ENCODE measurements at regions not wholly inside any gene's neighbourhood (a gene's known extent, or its start where the extent isn't known, plus 50 kb on each side); places are given as distances from the start of the nearest gene placed in this dataset.

DNA sequence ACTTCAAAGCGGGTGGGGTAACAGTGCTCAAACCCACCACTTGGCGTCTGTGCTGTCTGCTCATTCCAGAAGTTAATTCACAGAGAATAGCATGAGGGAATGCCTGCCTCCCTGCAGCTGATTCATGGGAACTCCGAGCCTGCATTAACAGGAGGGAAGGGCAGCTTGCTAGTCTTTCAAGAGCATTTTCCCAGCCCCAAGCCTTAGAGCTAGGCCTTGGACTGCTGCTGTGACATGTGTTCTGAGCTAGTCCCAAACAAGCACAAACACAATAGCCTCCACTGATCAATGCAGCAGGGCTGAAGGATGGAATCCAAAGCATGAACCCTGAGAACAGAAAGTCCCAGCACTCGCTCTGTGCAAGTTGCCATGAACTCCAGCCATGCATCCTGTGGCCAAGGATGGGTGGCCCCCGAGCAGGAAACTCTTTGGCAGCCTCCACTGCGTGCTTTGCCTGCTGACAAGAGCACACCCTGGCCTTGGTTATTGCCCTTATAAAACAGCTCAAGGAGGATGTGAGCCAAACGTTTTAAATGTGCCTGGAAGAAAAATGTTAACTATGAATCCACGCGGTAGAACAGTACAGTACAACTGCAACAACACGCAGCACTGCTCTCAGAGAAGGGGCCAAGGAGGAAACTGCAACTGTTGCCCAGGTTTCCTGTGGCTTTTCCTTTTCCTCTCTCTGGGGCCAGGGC lies 653.1 kb upstream of the KLF4 start:
- Mint-ChIP-seq H3K4me3 (no peak overlapping the region), H3K36me3 (ENCODE audit: low read depth) (no peaks in the 10 kb centered on the region), H3K4me1 (peaks cover 3% of the 10 kb centered on the region), H3K27ac (no peak overlapping the region), H3K27me3 (no peaks in the 10 kb centered on the region), H3K9me3 (peaks cover 7% of the 10 kb centered on the region)
- no peak for DNase-seq
- TF ChIP-seq CTCF (IDR thresholded peaks at IDR 0.05): no peak
- POLR2A ChIA-PET: no interaction called here
- ATAC-seq (ENCODE audit: low read depth): no peak
- CTCF ChIA-PET: no interaction called here
- intact Hi-C loops (cut with micrococcal nuclease): no loop called here

DNA sequence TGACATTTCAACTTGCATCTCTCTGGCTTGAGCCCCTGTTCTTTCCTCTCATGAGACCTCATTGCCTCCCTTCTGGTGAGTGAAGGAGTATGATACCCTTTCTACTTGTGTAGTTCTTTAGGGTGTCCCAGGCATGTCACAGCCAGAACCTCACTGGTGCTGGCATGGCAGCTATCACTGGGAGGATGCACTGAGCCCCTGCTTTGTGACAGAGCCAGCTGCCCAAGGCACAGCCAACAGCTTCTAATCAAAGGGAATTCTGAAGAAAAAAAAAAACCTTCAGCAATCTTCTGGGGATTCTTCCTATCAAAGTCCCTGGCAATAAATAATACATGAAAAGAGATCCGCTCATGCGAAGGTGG lies 652.6 kb upstream of the KLF4 start:
- DNase-seq (no peak), ATAC-seq (ENCODE audit: low read depth) (no peak)
- intact Hi-C loops (cut with micrococcal nuclease): no loop called here
- Mint-ChIP-seq H3K9me3 (peaks cover 7% of the 10 kb centered on the region), H3K27me3 (no peaks in the 10 kb centered on the region), H3K4me3 (no peak overlapping the region), H3K36me3 (ENCODE audit: low read depth) (no peaks in the 10 kb centered on the region), H3K27ac (no peak overlapping the region), H3K4me1 (peaks cover 3% of the 10 kb centered on the region)
- CTCF ChIA-PET: no interaction called here
- TF ChIP-seq CTCF (IDR thresholded peaks at IDR 0.05): no peak
- POLR2A ChIA-PET: no interaction called here

DNA sequence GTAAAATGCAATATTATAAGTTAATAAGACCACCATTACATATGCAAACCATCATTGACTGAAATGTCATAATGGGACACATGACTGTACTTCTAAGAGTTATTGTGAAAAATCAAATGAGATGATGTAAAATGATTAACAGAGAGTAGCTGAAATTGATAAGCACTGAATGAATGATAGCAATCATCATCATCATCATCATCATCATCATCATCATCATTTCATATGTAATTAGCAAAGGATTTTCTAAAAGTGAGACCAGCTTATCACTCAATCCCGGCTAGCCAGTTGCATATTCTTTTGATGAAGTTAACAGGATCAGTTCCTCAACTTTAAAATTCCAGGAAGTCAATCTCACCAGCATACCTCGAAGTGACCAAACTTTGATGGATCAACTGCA lies 650.3 kb upstream of the KLF4 start:
- no peaks in the 10 kb centered on the region for H3K9me3 Mint-ChIP-seq
- H3K27ac Mint-ChIP-seq: no peak overlapping the region

DNA sequence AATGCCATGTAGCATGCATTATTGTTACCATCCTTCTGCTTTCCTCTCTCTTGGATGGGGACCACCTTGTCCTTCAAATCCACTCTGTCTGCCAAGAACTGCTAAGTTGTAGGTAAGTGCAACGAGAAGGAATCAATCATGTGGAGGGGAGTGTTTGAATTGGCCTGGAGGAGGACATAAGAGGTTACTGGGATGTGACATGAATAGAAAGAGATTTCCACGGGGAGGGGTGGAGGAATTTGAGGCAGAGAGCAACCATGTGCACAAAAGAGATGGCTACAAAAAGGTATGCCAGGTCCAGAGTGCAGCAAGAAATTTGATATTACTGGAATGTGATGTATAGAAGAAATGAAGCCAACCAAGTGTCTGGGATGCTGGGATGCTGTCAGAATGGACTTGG lies 648.9 kb upstream of the KLF4 start:
- Mint-ChIP-seq H3K4me3 (no peak overlapping the region), H3K36me3 (ENCODE audit: low read depth) (no peaks in the 10 kb centered on the region), H3K4me1 (peaks cover 3% of the 10 kb centered on the region), H3K27ac (no peak overlapping the region), H3K27me3 (no peaks in the 10 kb centered on the region), H3K9me3 (no peaks in the 10 kb centered on the region)
- DNase-seq (no peak), ATAC-seq (ENCODE audit: low read depth) (no peak)
- TF ChIP-seq CTCF (IDR thresholded peaks at IDR 0.05): no peak
- ChIA-PET POLR2A (no interaction called here), CTCF (no interaction called here)
- intact Hi-C loops (cut with micrococcal nuclease): no loop called here

More for the DNA sequence above, 650.3 kb upstream of the KLF4 start:
- ChIA-PET CTCF (no interaction called here), POLR2A (no interaction called here)
- H3K4me3 Mint-ChIP-seq: no peak overlapping the region
- H3K4me1 Mint-ChIP-seq: peaks cover 3% of the 10 kb centered on the region
- ATAC-seq (ENCODE audit: low read depth): no peak
- no peaks in the 10 kb centered on the region for H3K36me3 Mint-ChIP-seq (ENCODE audit: low read depth)
- intact Hi-C loops (cut with micrococcal nuclease): no loop called here
- TF ChIP-seq CTCF (IDR thresholded peaks at IDR 0.05): no peak
- no peak for DNase-seq
- no peaks in the 10 kb centered on the region for H3K27me3 Mint-ChIP-seq

DNA sequence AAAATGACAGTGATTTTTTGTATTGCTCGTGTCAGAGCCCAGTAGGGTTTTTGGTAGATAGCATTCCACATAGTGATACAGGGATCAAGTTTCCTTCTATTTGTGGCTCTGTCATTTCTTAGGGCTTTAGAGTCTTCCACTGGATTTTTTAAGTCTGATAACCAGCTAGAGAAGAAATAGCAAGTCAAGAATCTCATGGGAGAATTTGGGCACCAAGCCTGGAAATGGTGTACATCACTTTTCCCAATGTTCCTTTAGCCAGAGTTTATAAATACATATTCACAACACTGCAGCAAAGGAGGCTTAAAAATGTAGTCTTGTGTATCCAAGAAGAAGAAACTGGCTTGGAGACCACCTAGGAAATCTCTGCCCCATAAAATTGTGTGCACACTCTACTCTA lies 647.1 kb upstream of the KLF4 start:
- H3K36me3 Mint-ChIP-seq (ENCODE audit: low read depth): no peaks in the 10 kb centered on the region
- ChIA-PET POLR2A (no interaction called here), CTCF (no interaction called here)
- no peaks in the 10 kb centered on the region for H3K27me3 Mint-ChIP-seq
- H3K4me1 Mint-ChIP-seq: no peaks in the 10 kb centered on the region
- intact Hi-C loops (cut with micrococcal nuclease): no loop called here
- DNase-seq (no peak), ATAC-seq (ENCODE audit: low read depth) (no peak)
- H3K4me3 Mint-ChIP-seq: no peak overlapping the region
- no peaks in the 10 kb centered on the region for H3K9me3 Mint-ChIP-seq
- H3K27ac Mint-ChIP-seq: no peak overlapping the region
- TF ChIP-seq CTCF (IDR thresholded peaks at IDR 0.05): no peak
